ENCODE measurements at regions not wholly inside any gene's neighbourhood (a gene's known extent, or its start where the extent isn't known, plus 50 kb on each side); places are given as distances from the start of the nearest gene placed in this dataset.

DNA sequence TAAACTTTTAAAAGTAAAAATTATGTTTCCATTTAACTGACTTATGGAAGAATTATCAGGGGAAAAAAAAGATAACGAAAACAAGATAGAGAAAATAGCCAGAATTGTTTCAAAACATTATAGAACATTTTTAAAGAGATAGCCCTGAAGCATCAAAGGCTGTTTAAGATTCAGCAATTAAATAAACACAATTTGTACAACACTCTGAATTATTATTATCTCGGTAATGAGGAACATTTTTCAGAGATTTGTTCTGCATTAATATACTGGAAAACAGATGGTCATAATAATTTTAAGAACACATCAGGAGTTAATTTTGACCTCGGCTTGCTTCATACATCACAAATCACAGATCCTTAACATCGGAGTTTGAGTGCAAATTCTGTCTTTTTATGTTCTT lies 643.8 kb downstream of the SORCS1 start:
- no peak for DNase-seq (ENCODE audit: low read depth, low spot score)
- H3K4me3 ChIP-seq (ENCODE audit: low read length): no peak overlapping the region
- H3K9me3 ChIP-seq (ENCODE audit: control insufficient read depth, insufficient read depth, low read length): no peaks in the 10 kb centered on the region
- WGBS (ENCODE audit: insufficient coverage, insufficient read length): no CpG with 5 or more reads among the region's 4 CpGs
- H3K27ac ChIP-seq (ENCODE audit: low read length): no peak overlapping the region
- H3K27me3 ChIP-seq (ENCODE audit: control insufficient read depth, insufficient read depth, low read length): no peaks in the 10 kb centered on the region
- no peaks in the 10 kb centered on the region for H3K36me3 ChIP-seq (ENCODE audit: control insufficient read depth, insufficient read depth, low read length)
- H3K4me1 ChIP-seq (ENCODE audit: control insufficient read depth, insufficient read depth, low read length): no peaks in the 10 kb centered on the region

DNA sequence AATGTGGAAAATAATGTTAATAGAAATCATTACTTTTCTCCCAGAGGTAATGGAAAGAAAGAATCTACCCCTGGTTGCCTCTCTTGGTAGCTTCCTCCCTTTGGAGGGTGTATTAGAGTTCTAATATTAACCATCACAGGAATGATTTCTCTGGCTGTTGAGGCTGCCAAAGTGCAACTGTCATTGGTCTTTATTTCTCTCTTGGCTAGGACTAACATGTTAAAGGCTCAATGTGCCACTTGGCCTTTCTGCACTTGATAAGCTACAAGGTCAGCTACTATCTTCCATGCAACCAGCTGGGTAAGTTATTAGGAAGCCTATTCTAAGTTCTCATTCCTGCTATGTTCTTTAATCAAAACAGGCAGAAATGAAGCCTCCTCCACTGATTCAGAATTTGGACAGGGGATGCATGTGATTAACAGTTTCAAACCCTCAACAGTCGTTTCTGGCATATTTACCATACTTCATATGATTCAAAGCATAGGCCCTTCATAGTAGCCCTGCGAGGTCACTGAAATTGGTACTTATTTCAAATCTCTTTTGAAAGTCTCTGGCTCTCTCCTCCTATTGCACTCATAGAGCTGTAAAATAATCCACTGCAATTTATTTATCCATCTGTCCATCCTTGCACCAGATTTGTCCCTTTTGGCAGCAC lies 645.0 kb downstream of the SORCS1 start:
- H3K27me3 ChIP-seq (ENCODE audit: control insufficient read depth, insufficient read depth, low read length): no peaks in the 10 kb centered on the region
- WGBS (ENCODE audit: insufficient coverage, insufficient read length): no CpG with 5 or more reads among the region's 2 CpGs

DNA sequence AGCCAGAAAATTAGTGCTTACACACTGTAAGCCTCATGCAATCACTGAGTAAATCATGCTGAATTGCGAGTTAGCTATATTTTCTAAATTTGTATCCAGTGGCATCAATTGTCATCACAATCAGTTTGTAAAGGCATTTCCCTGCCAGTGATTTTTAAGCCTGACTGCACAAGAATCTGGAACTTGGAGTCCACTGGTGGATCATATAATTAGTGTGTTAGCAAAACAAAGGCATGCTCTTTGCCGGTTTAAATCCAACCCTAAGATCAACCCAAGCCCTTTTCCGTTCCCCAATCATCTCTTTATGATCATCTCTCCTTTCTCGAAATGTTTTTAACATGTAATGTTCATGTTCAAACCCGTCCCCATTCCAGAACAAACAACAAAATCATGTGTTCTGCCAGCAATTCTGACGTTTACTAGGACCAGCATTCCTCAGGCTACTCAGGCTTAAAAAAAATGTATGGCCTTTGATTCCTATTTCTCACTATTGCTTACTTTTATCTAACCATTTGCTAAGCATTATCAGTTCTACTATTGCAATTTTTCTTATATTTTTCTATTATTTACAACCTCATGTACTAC lies 649.2 kb downstream of the SORCS1 start:
- Histone ChIP-seq H3K27ac (ENCODE audit: low read length) (no peak overlapping the region), H3K4me3 (ENCODE audit: low read length) (no peak overlapping the region), H3K4me1 (ENCODE audit: control insufficient read depth, insufficient read depth, low read length) (no peaks in the 10 kb centered on the region), H3K36me3 (ENCODE audit: control insufficient read depth, insufficient read depth, low read length) (no peaks in the 10 kb centered on the region), H3K9me3 (ENCODE audit: control insufficient read depth, insufficient read depth, low read length) (no peaks in the 10 kb centered on the region), H3K27me3 (ENCODE audit: control insufficient read depth, insufficient read depth, low read length) (no peaks in the 10 kb centered on the region)
- no CpG with 5 or more reads among the region's 6 CpGs for WGBS (ENCODE audit: insufficient coverage, insufficient read length)
- DNase-seq (ENCODE audit: low read depth, low spot score): no peak

More for the DNA sequence above, 645.0 kb downstream of the SORCS1 start:
- no peak overlapping the region for H3K27ac ChIP-seq (ENCODE audit: low read length)
- H3K4me1 ChIP-seq (ENCODE audit: control insufficient read depth, insufficient read depth, low read length): no peaks in the 10 kb centered on the region
- no peaks in the 10 kb centered on the region for H3K36me3 ChIP-seq (ENCODE audit: control insufficient read depth, insufficient read depth, low read length)
- no peak overlapping the region for H3K4me3 ChIP-seq (ENCODE audit: low read length)
- H3K9me3 ChIP-seq (ENCODE audit: control insufficient read depth, insufficient read depth, low read length): no peaks in the 10 kb centered on the region
- DNase-seq (ENCODE audit: low read depth, low spot score): no peak

DNA sequence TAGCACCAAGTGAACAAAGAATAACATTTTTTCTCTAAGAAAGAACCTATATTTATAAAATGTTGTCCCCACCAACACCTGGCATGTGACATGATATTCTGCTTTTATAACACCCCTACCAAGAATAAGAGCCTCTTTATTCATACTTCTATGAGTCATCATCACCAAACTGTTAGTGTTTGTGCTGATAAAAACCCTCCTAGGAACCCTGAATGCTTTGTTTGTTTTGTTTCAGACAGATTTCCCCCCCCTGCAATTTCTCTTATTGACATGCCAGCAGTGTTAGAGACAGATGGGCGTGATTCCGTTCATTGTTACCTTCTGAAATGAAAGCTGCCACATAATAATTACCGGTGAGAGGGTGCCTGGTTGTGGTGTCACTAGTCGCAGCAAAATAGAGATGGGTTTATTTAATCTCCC lies 651.1 kb downstream of the SORCS1 start:
- Histone ChIP-seq H3K36me3 (ENCODE audit: control insufficient read depth, insufficient read depth, low read length) (no peaks in the 10 kb centered on the region), H3K27ac (ENCODE audit: low read length) (no peak overlapping the region), H3K27me3 (ENCODE audit: control insufficient read depth, insufficient read depth, low read length) (no peaks in the 10 kb centered on the region), H3K4me1 (ENCODE audit: control insufficient read depth, insufficient read depth, low read length) (no peaks in the 10 kb centered on the region), H3K4me3 (ENCODE audit: low read length) (no peak overlapping the region), H3K9me3 (ENCODE audit: control insufficient read depth, insufficient read depth, low read length) (no peaks in the 10 kb centered on the region)
- no peak for DNase-seq (ENCODE audit: low read depth, low spot score)
- WGBS (ENCODE audit: insufficient coverage, insufficient read length): no CpG with 5 or more reads among the region's 4 CpGs

DNA sequence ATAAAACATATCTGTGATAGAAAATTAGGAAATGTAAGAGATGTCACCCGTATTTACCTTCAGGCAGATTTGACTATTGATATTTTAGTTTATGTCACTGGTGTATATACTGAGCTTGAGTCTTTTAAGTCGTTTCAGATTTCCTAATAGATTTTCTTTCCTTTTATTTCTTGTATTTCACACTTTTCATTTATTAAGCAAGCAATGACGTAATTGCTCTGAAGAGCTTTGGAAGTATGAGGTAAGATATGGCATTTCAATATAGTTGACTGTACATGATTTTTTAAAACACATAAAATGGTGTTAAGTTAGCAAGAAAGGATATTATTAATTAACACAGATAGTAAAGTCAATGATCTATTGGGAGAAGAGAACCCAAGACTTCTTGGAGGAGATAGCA lies 652.6 kb downstream of the SORCS1 start:
- no CpG with 5 or more reads among the region's 3 CpGs for WGBS (ENCODE audit: insufficient coverage, insufficient read length)
- no peaks in the 10 kb centered on the region for H3K27me3 ChIP-seq (ENCODE audit: control insufficient read depth, insufficient read depth, low read length)

DNA sequence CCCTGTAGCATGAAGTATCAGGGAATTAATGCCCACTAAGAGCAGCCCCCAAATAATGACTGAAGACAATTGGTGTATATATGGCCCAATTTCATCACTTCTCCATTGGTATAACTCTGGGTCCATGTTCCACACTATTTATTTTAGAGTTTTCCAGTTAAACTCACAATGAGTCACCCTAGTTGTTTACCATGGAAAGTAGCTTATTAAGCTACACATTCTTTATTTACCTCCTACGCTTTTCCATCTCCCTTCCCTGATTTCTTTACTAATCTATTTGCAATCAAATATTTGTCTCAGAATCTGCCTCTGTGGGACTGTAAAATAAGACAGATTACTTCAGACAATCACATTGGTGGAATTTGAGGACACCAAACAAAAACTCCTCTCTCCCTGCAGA lies 655.6 kb downstream of the SORCS1 start:
- no peak overlapping the region for H3K4me3 ChIP-seq (ENCODE audit: low read length)
- WGBS (ENCODE audit: insufficient coverage, insufficient read length): 100% methylated on average over 1 of the region's 1 CpG
- no peaks in the 10 kb centered on the region for H3K4me1 ChIP-seq (ENCODE audit: control insufficient read depth, insufficient read depth, low read length)
- H3K27ac ChIP-seq (ENCODE audit: low read length): no peak overlapping the region
- no peaks in the 10 kb centered on the region for H3K36me3 ChIP-seq (ENCODE audit: control insufficient read depth, insufficient read depth, low read length)
- DNase-seq (ENCODE audit: low read depth, low spot score): no peak
- no peaks in the 10 kb centered on the region for H3K9me3 ChIP-seq (ENCODE audit: control insufficient read depth, insufficient read depth, low read length)
- H3K27me3 ChIP-seq (ENCODE audit: control insufficient read depth, insufficient read depth, low read length): no peaks in the 10 kb centered on the region

More for the DNA sequence above, 652.6 kb downstream of the SORCS1 start:
- no peaks in the 10 kb centered on the region for H3K9me3 ChIP-seq (ENCODE audit: control insufficient read depth, insufficient read depth, low read length)
- no peak for DNase-seq (ENCODE audit: low read depth, low spot score)
- no peaks in the 10 kb centered on the region for H3K36me3 ChIP-seq (ENCODE audit: control insufficient read depth, insufficient read depth, low read length)
- H3K4me1 ChIP-seq (ENCODE audit: control insufficient read depth, insufficient read depth, low read length): no peaks in the 10 kb centered on the region
- H3K4me3 ChIP-seq (ENCODE audit: low read length): no peak overlapping the region
- no peak overlapping the region for H3K27ac ChIP-seq (ENCODE audit: low read length)

DNA sequence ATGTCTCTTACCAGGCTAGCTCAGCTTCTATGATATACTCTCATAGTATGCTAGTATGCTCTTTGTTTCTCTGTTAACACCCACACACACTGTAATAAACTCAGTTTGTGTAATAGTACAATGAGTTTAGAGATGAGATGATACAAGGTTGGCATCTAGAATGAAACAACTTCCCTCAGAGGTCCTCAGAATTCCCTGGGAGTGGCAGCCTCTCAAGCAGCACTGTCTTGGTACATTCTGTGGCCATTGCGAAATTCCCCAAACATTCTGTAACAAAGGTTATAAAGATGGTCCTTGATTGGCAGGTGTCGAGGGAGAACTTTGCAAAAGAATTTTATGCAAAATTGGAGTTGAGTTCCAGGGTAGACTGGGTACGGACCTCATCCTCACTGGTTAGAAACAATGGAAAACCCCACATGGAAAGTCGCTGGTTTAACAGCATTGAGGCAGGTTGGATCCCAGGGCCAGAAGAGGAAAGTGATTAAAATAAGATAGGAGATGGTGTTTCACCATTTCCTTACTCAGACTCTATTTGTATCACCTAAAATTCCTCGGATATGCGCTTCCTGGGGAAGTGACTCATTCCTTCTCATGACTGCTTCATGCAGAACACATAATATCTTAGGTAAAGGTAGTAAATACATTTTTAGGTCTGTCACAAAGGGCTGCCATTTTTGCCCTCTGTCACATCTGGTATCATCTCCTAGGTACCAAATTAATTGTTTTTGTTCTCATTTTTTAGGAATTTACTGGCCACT lies 657.8 kb downstream of the SORCS1 start:
- no peak for DNase-seq (ENCODE audit: low read depth, low spot score)
- WGBS (ENCODE audit: insufficient coverage, insufficient read length): no CpG with 5 or more reads among the region's 6 CpGs
- Histone ChIP-seq H3K4me3 (ENCODE audit: low read length) (no peak overlapping the region), H3K36me3 (ENCODE audit: control insufficient read depth, insufficient read depth, low read length) (no peaks in the 10 kb centered on the region), H3K4me1 (ENCODE audit: control insufficient read depth, insufficient read depth, low read length) (no peaks in the 10 kb centered on the region), H3K27me3 (ENCODE audit: control insufficient read depth, insufficient read depth, low read length) (no peaks in the 10 kb centered on the region), H3K9me3 (ENCODE audit: control insufficient read depth, insufficient read depth, low read length) (no peaks in the 10 kb centered on the region), H3K27ac (ENCODE audit: low read length) (no peak overlapping the region)

DNA sequence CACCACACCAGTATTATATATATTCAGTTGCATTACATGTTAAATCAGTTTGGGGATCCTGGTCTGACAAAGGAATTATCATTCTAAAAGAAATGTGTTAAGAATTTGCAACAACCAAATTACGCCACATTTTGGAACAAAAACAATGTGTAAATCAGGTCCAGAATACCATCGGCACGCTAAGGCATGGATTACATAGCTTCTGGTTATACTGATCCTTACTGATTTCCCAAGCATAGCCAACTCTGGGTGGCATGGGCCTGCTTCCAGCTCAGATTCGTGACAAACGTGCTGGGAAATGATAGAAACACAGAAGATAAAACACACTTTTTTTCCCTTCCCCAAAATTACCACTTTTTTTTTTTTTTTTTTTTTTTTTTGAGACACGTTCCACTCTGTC lies 660.0 kb downstream of the SORCS1 start:
- no peak overlapping the region for H3K27ac ChIP-seq (ENCODE audit: low read length)
- no CpG with 5 or more reads among the region's 6 CpGs for WGBS (ENCODE audit: insufficient coverage, insufficient read length)
- DNase-seq (ENCODE audit: low read depth, low spot score): no peak

DNA sequence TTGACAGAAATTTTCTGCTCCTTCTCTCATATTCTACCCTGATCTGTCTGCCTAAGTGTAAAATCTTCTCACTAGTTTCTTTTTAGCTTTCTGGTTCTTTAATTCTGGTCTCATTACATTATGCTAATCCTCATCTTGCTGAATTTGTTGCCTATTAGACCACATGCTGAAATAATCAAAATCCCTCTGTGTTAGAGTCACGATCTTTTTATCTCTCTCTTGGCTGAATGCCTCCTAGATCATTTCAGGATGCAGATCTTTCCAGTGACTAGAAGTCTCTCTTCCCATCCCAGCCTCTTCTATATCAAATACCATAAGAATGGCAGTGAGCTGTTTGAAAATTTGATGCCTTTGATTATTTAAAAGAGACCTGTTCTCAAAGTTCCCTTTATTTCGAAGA lies 661.9 kb downstream of the SORCS1 start:
- no peaks in the 10 kb centered on the region for H3K9me3 ChIP-seq (ENCODE audit: control insufficient read depth, insufficient read depth, low read length)
- H3K27ac ChIP-seq (ENCODE audit: low read length): no peak overlapping the region
- H3K4me3 ChIP-seq (ENCODE audit: low read length): no peak overlapping the region
- H3K36me3 ChIP-seq (ENCODE audit: control insufficient read depth, insufficient read depth, low read length): no peaks in the 10 kb centered on the region
- no peaks in the 10 kb centered on the region for H3K27me3 ChIP-seq (ENCODE audit: control insufficient read depth, insufficient read depth, low read length)
- no CpG with 5 or more reads among the region's 2 CpGs for WGBS (ENCODE audit: insufficient coverage, insufficient read length)
- no peaks in the 10 kb centered on the region for H3K4me1 ChIP-seq (ENCODE audit: control insufficient read depth, insufficient read depth, low read length)
- DNase-seq (ENCODE audit: low read depth, low spot score): no peak

More for the DNA sequence above, 660.0 kb downstream of the SORCS1 start:
- H3K27me3 ChIP-seq (ENCODE audit: control insufficient read depth, insufficient read depth, low read length): no peaks in the 10 kb centered on the region
- H3K4me1 ChIP-seq (ENCODE audit: control insufficient read depth, insufficient read depth, low read length): no peaks in the 10 kb centered on the region
- H3K9me3 ChIP-seq (ENCODE audit: control insufficient read depth, insufficient read depth, low read length): no peaks in the 10 kb centered on the region
- no peaks in the 10 kb centered on the region for H3K36me3 ChIP-seq (ENCODE audit: control insufficient read depth, insufficient read depth, low read length)
- H3K4me3 ChIP-seq (ENCODE audit: low read length): no peak overlapping the region

DNA sequence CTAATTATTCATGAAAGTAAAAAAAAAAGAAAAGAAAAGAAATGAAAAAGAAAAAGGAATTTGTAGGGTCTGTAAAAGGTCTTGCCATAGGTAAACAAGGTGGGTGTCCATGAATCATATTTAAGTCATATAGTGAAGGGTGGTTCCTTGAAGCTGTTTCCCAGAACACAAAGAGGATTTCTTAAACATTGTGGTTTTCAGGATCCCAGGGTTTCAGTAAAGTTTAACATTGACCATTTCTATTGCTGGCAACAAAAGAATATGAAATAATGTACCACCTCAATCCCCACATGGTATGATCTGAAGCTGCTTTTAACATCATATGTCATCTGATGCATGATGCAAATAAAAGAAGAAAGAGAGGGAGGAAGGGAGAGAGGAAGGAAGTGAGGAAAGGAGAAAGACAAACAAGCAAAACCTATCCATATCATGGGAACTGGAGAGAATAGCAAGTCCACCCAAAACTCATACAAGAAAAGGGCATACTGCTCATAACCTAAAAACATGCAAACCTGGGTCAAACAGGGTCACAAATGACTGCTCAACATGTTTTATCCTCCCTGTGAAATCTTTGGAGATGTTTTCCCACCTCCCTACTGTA lies 663.5 kb downstream of the SORCS1 start:
- Histone ChIP-seq H3K27me3 (ENCODE audit: control insufficient read depth, insufficient read depth, low read length) (no peaks in the 10 kb centered on the region), H3K36me3 (ENCODE audit: control insufficient read depth, insufficient read depth, low read length) (no peaks in the 10 kb centered on the region), H3K4me1 (ENCODE audit: control insufficient read depth, insufficient read depth, low read length) (no peaks in the 10 kb centered on the region), H3K4me3 (ENCODE audit: low read length) (no peak overlapping the region), H3K27ac (ENCODE audit: low read length) (no peak overlapping the region), H3K9me3 (ENCODE audit: control insufficient read depth, insufficient read depth, low read length) (no peaks in the 10 kb centered on the region)
- DNase-seq (ENCODE audit: low read depth, low spot score): no peak
